ENCODE measurements at regions not wholly inside any gene's neighbourhood (a gene's known extent, or its start where the extent isn't known, plus 50 kb on each side); places are given as distances from the start of the nearest gene placed in this dataset.

GRCh38 chr16:60914334-60914733 is 1121.9 kb downstream of the CDH8 start:
- Histone ChIP-seq H3K36me3 (no peaks in the 10 kb centered on the region), H3K4me3 (no peak overlapping the region), H3K4me1 (no peaks in the 10 kb centered on the region), H3K27me3 (no peaks in the 10 kb centered on the region), H3K9me3 (no peaks in the 10 kb centered on the region), H3K27ac (no peak overlapping the region)
- no peak for DNase-seq (ENCODE audit: low spot score)
- no peak for TF ChIP-seq CTCF (IDR thresholded peaks at IDR 0.05)

- no peak overlapping the region for H3K27ac ChIP-seq
- no peaks in the 10 kb centered on the region for H3K4me1 ChIP-seq
- no peak for DNase-seq (ENCODE audit: low spot score)
- no peaks in the 10 kb centered on the region for H3K27me3 ChIP-seq
- TF ChIP-seq CTCF (IDR thresholded peaks at IDR 0.05), result peak in 1 of 2 donors; percentile 13
- no peak overlapping the region for H3K4me3 ChIP-seq
- no peaks in the 10 kb centered on the region for H3K9me3 ChIP-seq
- no peaks in the 10 kb centered on the region for H3K36me3 ChIP-seq
These were observed 1128.6 kb downstream of the CDH8 start for GRCh38 chr16:60907645-60908044.

GRCh38 chr16:60905811-60906210 is 1130.4 kb downstream of the CDH8 start:
- Histone ChIP-seq H3K27ac (no peak overlapping the region), H3K9me3 (no peaks in the 10 kb centered on the region), H3K36me3 (no peaks in the 10 kb centered on the region), H3K4me3 (no peak overlapping the region), H3K27me3 (no peaks in the 10 kb centered on the region), H3K4me1 (no peaks in the 10 kb centered on the region)
- no peak for DNase-seq (ENCODE audit: low spot score)
- no peak for TF ChIP-seq CTCF (IDR thresholded peaks at IDR 0.05)

- no peak for TF ChIP-seq CTCF (IDR thresholded peaks at IDR 0.05)
- Histone ChIP-seq H3K4me3 (no peak overlapping the region), H3K27ac (no peak overlapping the region), H3K36me3 (no peaks in the 10 kb centered on the region), H3K27me3 (no peaks in the 10 kb centered on the region), H3K9me3 (peaks cover 0 to 3% of the 10 kb centered on the region in 2 donors), H3K4me1 (no peaks in the 10 kb centered on the region)
- DNase-seq (ENCODE audit: low spot score), result no peak
These were observed 1134.1 kb downstream of the CDH8 start for GRCh38 chr16:60902114-60902513.

GRCh38 chr16:60882816-60883215 is 1153.4 kb downstream of the CDH8 start:
- no peaks in the 10 kb centered on the region for H3K27me3 ChIP-seq
- DNase-seq (ENCODE audit: low spot score), result no peak
- H3K27ac ChIP-seq, result no peak overlapping the region
- H3K4me3 ChIP-seq, result no peak overlapping the region
- no peak for TF ChIP-seq CTCF (IDR thresholded peaks at IDR 0.05)
- no peaks in the 10 kb centered on the region for H3K36me3 ChIP-seq
- H3K4me1 ChIP-seq, result no peaks in the 10 kb centered on the region
- H3K9me3 ChIP-seq, result no peaks in the 10 kb centered on the region

- no peak overlapping the region for H3K4me3 ChIP-seq
- H3K9me3 ChIP-seq, result no peaks in the 10 kb centered on the region
- H3K4me1 ChIP-seq, result no peaks in the 10 kb centered on the region
- TF ChIP-seq CTCF (IDR thresholded peaks at IDR 0.05), result no peak
- no peak overlapping the region for H3K27ac ChIP-seq
- no peak for DNase-seq (ENCODE audit: low spot score)
- no peaks in the 10 kb centered on the region for H3K36me3 ChIP-seq
- no peaks in the 10 kb centered on the region for H3K27me3 ChIP-seq
These were observed 1183.6 kb downstream of the CDH8 start for GRCh38 chr16:60852635-60853034.
